SJSA1 (cell line): ENCODE measurements at regions not wholly inside any gene's neighbourhood (a gene's known extent, or its start where the extent isn't known, plus 50 kb on each side); places are given as distances from the start of the nearest gene placed in this dataset.

Experiments
- DNase-seq, 2 experiments: peaks; one replicate each; pipeline ENCODE4 v3.0.0-alpha.2; 2015 to 2020; ENCODE audit warnings: low spot score in 2 of 2, low read depth in 1 of 2
- H3K27ac ChIP-seq: fragments of 250-450 bp; sonication (Bioruptor Pico); 2 replicates; pipeline ENCODE4 v1.5.1; 2020; ENCODE audit warnings: mild to moderate bottlenecking, moderate library complexity
- H3K27me3 ChIP-seq: fragments of 250-450 bp; sonication (Bioruptor Pico); replicated peaks from 2 replicates; pipeline ENCODE4 v1.5.1; 2020; ENCODE audit warnings: mild to moderate bottlenecking, moderate library complexity
- H3K36me3 ChIP-seq: fragments of 250-450 bp; sonication (Bioruptor Pico); 2 replicates; pipeline ENCODE4 v1.5.1; 2020; ENCODE audit warnings: mild to moderate bottlenecking
- H3K4me1 ChIP-seq: fragments of 250-450 bp; sonication (Bioruptor Pico); replicated peaks from 2 replicates; pipeline ENCODE4 v1.6.1; 2021; ENCODE audit warnings: mild to moderate bottlenecking
- H3K4me3 ChIP-seq: fragments of 250-450 bp; sonication (Bioruptor Pico); 2 replicates; pipeline ENCODE4 v1.5.1; 2020; ENCODE audit warnings: mild to moderate bottlenecking
- H3K9me3 ChIP-seq: fragments of 250-450 bp; sonication (Bioruptor Pico); replicated peaks from 2 replicates; pipeline ENCODE4 v1.5.1; 2020; ENCODE audit warnings: mild to moderate bottlenecking

GRCh38 chr3:25377042-25377441 lies 51.0 kb upstream of the RARB start:
- no peak for DNase-seq
- Histone ChIP-seq H3K36me3 (no peaks in the 10 kb centered on the region), H3K27me3 (no peaks in the 10 kb centered on the region), H3K9me3 (no peaks in the 10 kb centered on the region), H3K4me1 (peaks cover 24% of the 10 kb centered on the region), H3K4me3 (no peak overlapping the region), H3K27ac (no peak overlapping the region)
